GM20000 (cell line): ENCODE measurements at regions not wholly inside any gene's neighbourhood (a gene's known extent, or its start where the extent isn't known, plus 50 kb on each side); places are given as distances from the start of the nearest gene placed in this dataset.

ENCODE experiments used
- DNase-seq: peaks from one replicate; pipeline ENCODE4 v3.0.0; 2012; ENCODE audit warnings: low spot score
- TF ChIP-seq, protein P1 (sequence below): IDR thresholded peaks from 2 replicates; pipeline ENCODE4 v1.5.1; 2012; ENCODE audit warnings: mild to moderate bottlenecking, control low read depth; ENCODE audit errors: extremely low read depth, missing control alignments

DNA sequence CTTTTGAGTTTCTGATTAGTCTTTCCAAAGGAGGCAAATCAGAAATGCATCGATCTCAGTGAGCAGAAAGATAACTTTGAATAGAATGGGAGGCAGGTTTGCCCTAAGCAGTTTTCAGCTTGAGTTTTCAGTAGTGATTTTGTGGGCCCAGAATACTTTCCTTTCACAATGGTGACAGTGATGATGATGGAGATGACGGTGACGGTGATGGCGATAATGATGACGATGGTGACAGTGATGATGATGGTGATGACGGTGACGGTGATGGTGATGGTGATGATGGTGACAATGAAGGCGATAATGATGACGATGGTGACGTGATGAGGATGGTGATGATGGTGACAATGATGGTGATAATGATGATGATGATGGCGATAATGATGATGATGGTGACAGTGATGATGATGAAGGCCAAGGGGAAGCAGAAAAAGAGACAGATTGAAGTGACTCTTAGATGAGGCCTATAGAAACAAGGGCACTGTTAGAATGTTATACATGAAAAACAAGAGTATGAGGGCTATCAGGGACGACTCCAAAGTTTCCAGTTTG lies 153.4 kb upstream of the B3GAT1 start:
- TF ChIP-seq, protein P1, sequence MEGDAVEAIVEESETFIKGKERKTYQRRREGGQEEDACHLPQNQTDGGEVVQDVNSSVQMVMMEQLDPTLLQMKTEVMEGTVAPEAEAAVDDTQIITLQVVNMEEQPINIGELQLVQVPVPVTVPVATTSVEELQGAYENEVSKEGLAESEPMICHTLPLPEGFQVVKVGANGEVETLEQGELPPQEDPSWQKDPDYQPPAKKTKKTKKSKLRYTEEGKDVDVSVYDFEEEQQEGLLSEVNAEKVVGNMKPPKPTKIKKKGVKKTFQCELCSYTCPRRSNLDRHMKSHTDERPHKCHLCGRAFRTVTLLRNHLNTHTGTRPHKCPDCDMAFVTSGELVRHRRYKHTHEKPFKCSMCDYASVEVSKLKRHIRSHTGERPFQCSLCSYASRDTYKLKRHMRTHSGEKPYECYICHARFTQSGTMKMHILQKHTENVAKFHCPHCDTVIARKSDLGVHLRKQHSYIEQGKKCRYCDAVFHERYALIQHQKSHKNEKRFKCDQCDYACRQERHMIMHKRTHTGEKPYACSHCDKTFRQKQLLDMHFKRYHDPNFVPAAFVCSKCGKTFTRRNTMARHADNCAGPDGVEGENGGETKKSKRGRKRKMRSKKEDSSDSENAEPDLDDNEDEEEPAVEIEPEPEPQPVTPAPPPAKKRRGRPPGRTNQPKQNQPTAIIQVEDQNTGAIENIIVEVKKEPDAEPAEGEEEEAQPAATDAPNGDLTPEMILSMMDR: no peak
- no peak for DNase-seq

- TF ChIP-seq, protein P1: no peak
- no peak for DNase-seq
Measured at GRCh38 chr11:134564472-134565200, 152.6 kb upstream of the B3GAT1 start.

DNA sequence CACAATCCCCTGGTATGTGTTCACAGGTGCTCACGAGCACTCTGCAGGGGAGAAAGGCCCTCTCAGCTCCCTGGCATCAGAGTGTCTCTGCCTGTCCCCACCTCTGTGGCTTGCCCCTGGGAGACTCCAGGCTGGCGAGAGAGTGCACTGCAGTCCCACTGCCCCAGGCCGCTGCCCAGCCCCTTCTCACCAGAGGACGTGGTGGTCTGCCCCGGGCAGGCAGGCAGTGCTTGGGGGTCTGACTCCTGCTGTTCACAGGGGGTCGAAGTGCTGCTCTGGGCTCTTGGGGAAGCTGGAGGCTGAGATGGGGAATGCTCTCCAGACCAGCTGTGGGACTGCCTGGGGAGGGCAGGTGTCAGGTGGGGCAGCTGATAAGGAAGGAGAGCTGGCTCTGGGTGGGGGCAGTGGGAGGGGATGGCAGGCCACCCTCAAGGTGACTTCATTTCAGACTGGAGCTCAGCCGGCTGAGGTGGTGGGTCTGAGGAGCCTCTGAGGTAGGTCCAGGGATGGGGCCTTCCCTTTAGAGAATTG lies 151.0 kb upstream of the B3GAT1 start:
- TF ChIP-seq, protein P1: no peak
- DNase-seq: no peak

- DNase-seq: no peak
- TF ChIP-seq, protein P1: no peak
Measured at GRCh38 chr11:134562196-134562595, 150.2 kb upstream of the B3GAT1 start.

DNA sequence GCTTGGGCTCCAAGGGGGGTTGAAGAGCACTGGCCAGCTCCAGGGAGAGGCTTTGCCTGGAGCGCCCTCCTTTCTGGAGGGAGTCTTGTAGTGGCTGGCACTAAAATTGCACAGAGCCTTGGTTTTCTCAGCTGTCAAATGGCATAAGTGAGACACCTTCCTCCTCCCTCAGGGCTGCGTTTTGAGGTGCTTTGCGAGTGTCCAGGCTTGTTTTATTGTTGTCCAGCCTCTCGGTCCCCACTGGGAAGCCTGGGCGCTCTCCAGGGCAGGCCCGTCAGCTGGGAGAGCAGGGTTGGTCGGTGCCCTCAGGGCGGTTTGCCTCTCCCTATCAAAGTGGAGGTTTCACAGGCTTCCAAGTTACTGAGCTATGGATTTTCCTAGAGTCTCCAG lies 149.3 kb upstream of the B3GAT1 start:
- no peak for DNase-seq
- TF ChIP-seq, protein P1: no peak

DNA sequence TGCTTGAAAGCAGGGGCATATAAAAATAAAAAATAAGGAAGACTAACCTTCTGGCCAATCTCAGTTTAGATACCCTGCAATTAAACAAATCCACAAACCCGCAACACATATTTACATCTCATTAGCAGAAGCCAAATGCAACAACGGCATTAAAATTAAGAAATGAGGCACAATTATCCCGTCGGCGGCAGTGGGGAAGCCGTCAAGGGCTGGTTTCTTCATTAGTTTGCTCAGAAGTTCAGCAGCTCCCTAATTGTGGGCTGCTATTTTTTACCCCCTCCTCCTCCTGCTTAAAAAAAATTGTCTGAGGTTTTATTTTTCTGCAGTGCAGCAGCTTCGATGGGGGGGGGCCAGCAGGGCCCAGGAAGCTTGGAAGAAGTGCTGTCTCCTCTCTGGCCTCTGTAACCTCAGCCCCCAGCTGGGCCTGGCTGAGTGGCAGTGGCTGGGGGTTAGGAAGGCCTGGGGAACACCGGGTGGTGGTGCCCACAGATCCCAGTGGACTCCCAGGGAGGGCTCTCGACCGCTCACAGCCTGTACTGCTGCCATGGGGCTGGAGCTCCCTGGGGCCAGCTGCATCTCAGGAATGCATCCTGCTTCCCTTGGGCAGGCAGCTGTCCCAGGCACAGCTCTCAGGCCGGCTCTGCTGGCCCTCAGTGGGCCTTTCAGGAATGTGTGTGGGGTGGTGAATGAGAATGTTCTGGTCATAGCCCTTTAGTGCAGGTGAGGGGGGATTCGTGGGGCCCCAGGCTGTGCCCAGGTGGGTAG lies 148.7 kb upstream of the B3GAT1 start:
- DNase-seq: no peak
- TF ChIP-seq, protein P1: no peak

GRCh38 chr11:134560066-134560465 lies 148.0 kb upstream of the B3GAT1 start:
- TF ChIP-seq, protein P1: no peak
- DNase-seq: no peak
